D341Med (cell line): ENCODE measurements at regions not wholly inside any gene's neighbourhood (a gene's known extent, or its start where the extent isn't known, plus 50 kb on each side); places are given as distances from the start of the nearest gene placed in this dataset.
A peak's percentile ranks its signal among the peaks of the same experiment; 100 is the strongest.

Experiments used
- DNase-seq: peaks from one replicate; pipeline ENCODE4 v3.0.0; 2012; ENCODE audit warnings: low spot score

- DNase-seq: no peak
Observed at GRCh38 chr14:51547701-51548100, 104.0 kb upstream of the FRMD6 start.

GRCh38 chr14:51548187-51548586 is 103.5 kb upstream of the FRMD6 start:
- DNase-seq: no peak

GRCh38 chr14:51550636-51551035 is 101.1 kb upstream of the FRMD6 start:
- DNase-seq: no peak

GRCh38 chr14:51552275-51552674 is 99.4 kb upstream of the FRMD6 start:
- peak; percentile 43 for DNase-seq

- DNase-seq: no peak
Observed at GRCh38 chr14:51552768-51553404, 98.8 kb upstream of the FRMD6 start.

GRCh38 chr14:51554339-51554920 is 97.3 kb upstream of the FRMD6 start:
- no peak for DNase-seq

GRCh38 chr14:51554953-51555352 is 96.8 kb upstream of the FRMD6 start:
- no peak for DNase-seq

- no peak for DNase-seq
Observed at GRCh38 chr14:51561141-51561540, 90.6 kb upstream of the FRMD6 start.

- DNase-seq: no peak
Observed at GRCh38 chr14:51562816-51563215, 88.9 kb upstream of the FRMD6 start.

- no peak for DNase-seq
Observed at GRCh38 chr14:51563560-51563959, 88.2 kb upstream of the FRMD6 start.

- DNase-seq: no peak
Observed at GRCh38 chr14:51564460-51564859, 87.2 kb upstream of the FRMD6 start.

GRCh38 chr14:51564986-51565604 is 86.6 kb upstream of the FRMD6 start:
- DNase-seq: no peak

- no peak for DNase-seq
Observed at GRCh38 chr14:51566831-51567582, 84.7 kb upstream of the FRMD6 start.

- no peak for DNase-seq
Observed at GRCh38 chr14:51568366-51568765, 83.3 kb upstream of the FRMD6 start.

- no peak for DNase-seq
Observed at GRCh38 chr14:51573607-51574006, 78.1 kb upstream of the FRMD6 start.

GRCh38 chr14:51574009-51574408 is 77.7 kb upstream of the FRMD6 start:
- no peak for DNase-seq

- DNase-seq: no peak
Observed at GRCh38 chr14:51575349-51576116, 76.2 kb upstream of the FRMD6 start.

GRCh38 chr14:51576117-51576430 is 75.6 kb upstream of the FRMD6 start:
- no peak for DNase-seq

- no peak for DNase-seq
Observed at GRCh38 chr14:51576879-51577278, 74.8 kb upstream of the FRMD6 start.

- no peak for DNase-seq
Observed at GRCh38 chr14:51578853-51579252, 72.9 kb upstream of the FRMD6 start.

- DNase-seq: no peak
Observed at GRCh38 chr14:51581017-51581881, 70.5 kb upstream of the FRMD6 start.
